Stimulated activated CD8-positive, alpha-beta memory T cell treated with anti-CD3 and anti-CD28 coated beads, Interleukin-15, amount 100 ng/mL, for 48 hours (primary cell): ENCODE measurements at regions not wholly inside any gene's neighbourhood (a gene's known extent, or its start where the extent isn't known, plus 50 kb on each side); places are given as distances from the start of the nearest gene placed in this dataset.

Experiments used
- DNase-seq, 2 donors: peaks; one replicate each; pipeline ENCODE4 v3.0.0-alpha.2; 2020; ENCODE audit warnings: low read depth in 2 of 2

DNA sequence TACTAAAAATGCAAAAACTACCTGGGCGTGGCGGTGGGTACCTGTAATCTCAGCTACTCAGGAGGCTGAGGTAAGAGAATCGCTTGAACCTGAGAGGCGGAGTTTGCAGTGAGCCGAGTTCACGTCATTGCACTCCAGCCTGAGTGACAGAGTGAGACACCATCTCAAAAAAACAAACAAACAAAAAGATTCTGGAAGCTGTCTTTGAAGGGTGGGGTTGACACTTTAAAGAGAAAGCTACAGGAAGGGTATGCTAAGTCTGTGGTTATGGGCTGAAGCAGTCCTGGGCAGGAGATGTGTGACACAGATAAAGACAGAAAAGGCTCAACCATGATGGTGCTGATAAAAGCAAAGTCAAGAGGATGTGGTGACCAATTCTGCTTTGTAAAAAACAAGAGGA lies 328.5 kb upstream of the AMELY start:
- peak in 1 of 2 donors; percentile 1 for DNase-seq

GRCh38 chrY:7211971-7212370 lies 300.4 kb upstream of the AMELY start:
- no peak for DNase-seq

- no peak for DNase-seq
Measured at GRCh38 chrY:7204456-7204855, 292.9 kb upstream of the AMELY start.

- no peak for DNase-seq
Measured at GRCh38 chrY:7182591-7182990, 271.0 kb upstream of the AMELY start.

- DNase-seq, result no peak
Measured at GRCh38 chrY:7177631-7178030, 266.1 kb upstream of the AMELY start.

- no peak for DNase-seq
Measured at GRCh38 chrY:7169475-7169874, 257.9 kb upstream of the AMELY start.

DNA sequence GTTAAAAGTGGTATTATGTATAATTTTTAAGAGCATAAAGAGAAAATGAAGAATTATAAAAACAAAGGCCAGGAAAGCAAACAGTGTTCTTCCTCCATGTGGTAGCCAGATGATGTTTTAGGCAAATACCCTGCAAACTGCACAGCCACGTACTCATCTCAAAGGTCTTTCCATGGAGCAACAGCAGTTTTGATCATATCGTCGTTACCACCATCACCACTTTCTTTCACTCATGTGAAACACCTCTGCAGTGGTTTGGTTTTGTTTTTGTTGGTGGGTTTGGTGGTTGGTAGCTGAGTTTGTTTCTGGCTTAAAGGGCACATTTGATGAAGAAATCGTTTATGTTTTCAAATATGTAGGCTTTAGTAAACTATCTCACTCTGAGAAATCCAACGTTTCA lies 229.9 kb upstream of the AMELY start:
- no peak for DNase-seq
